ENCODE measurements at regions not wholly inside any gene's neighbourhood (a gene's known extent, or its start where the extent isn't known, plus 50 kb on each side); places are given as distances from the start of the nearest gene placed in this dataset.

- TF ChIP-seq CTCF (IDR thresholded peaks at IDR 0.05) (no peak), POLR2A (IDR thresholded peaks at IDR 0.05) (no peak)
Measured at GRCh38 chr21:35467566-35467965, 418.5 kb upstream of the RUNX1 start.

Data from adrenal gland (tissue), 5 donors.